K562 (cell line): ENCODE measurements at regions not wholly inside any gene's neighbourhood (a gene's known extent, or its start where the extent isn't known, plus 50 kb on each side); places are given as distances from the start of the nearest gene placed in this dataset.

ENCODE experiments used
- ATAC-seq: fragments of 200-7000 bp; cut with Tn5 transposase; 3 replicates; pipeline ENCODE4 v1.9.1; 2020; ENCODE audit warnings: moderate library complexity
- BruUV-seq: library from RNA; stranded (reverse); fragments of 400-500 nt; replicated peaks from 2 replicates; lab custom pipeline; 2021; lab: Mats Ljungman, UMichigan
- CTCF ChIA-PET: fragments of 300-600 bp; formaldehyde crosslinking; extraction: SDS; loops from one replicate; lab custom pipeline; 2021; ENCODE audit warnings: low intra/inter-chr PET ratio; lab: Yijun Ruan, JAX
- POLR2A ChIA-PET: fragments of 300-600, 350-650 bp; sonication (Branson Sonifier 250); formaldehyde crosslinking; extraction: SDS; loops from one replicate; lab custom pipeline; 2021; ENCODE audit warnings: antibody characterized with exemption, inconsistent platforms; lab: Yijun Ruan, JAX
- DNase-seq, 4 experiments: peaks; one replicate each; pipeline versions ENCODE4 v3.0.0 to v3.0.0-alpha.2; 2011 to 2018; ENCODE audit warnings: low spot score in 3 of 4, mixed read lengths in 3 of 4; ENCODE audit errors: extremely low read depth in 1 of 4
- FAIRE-seq: peaks from 2 replicates; lab custom pipeline; 2011; peaks lifted over from hg19 to GRCh38; lab: Jason Lieb, UNC
- H2AFZ ChIP-seq: 2 replicates; pipeline ENCODE4 v1.6.0; 2011; ENCODE audit warnings: low read depth, low read length, control low read depth, inconsistent platforms
- H3K27ac ChIP-seq: fragments of 200-600 bp; 3 replicates; pipeline ENCODE4 v1.8.0; 2011; ENCODE audit warnings: low read depth, mild to moderate bottlenecking, control low read depth, inconsistent platforms, low read length, moderate library complexity, mixed read lengths; ENCODE audit errors: extremely low read depth
- H3K27me3 ChIP-seq, 2 experiments: fragments of 300-600 bp in 1 of 2; 2 replicates in 1 of 2; 3 replicates in 1 of 2; pipeline versions ENCODE4 v1.6.0 to v1.8.0; 2011; ENCODE audit warnings: inconsistent platforms in 2 of 2, low read length in 2 of 2, mild to moderate bottlenecking in 1 of 2, mixed read lengths in 1 of 2, moderate library complexity in 1 of 2; ENCODE audit not compliant: control insufficient read depth in 2 of 2, insufficient read depth in 2 of 2
- H3K36me3 ChIP-seq: fragments of 300-600 bp; 3 replicates; pipeline ENCODE4 v1.8.0; 2011; ENCODE audit warnings: mild to moderate bottlenecking, low read length, inconsistent platforms; ENCODE audit not compliant: control insufficient read depth, insufficient read depth
- H3K4me1 ChIP-seq, 2 experiments: fragments of 200-600 bp in 1 of 2; replicated peaks in 1 of 2; 2 replicates in 1 of 2; 3 replicates in 1 of 2; pipeline versions ENCODE4 v1.5.1 to v1.8.0; 2011; ENCODE audit warnings: inconsistent platforms in 2 of 2, low read length in 2 of 2, mild to moderate bottlenecking in 1 of 2, mixed read lengths in 1 of 2, moderate library complexity in 1 of 2; ENCODE audit not compliant: control insufficient read depth in 2 of 2, insufficient read depth in 2 of 2
- H3K4me2 ChIP-seq: 2 replicates; pipeline ENCODE4 v1.6.1; 2011; ENCODE audit warnings: low read length, control low read depth, inconsistent platforms, mixed read lengths; ENCODE audit not compliant: insufficient read depth
- H3K4me3 ChIP-seq: fragments of 200-600 bp; sonication (generic), shearing (Covaris generic); 2 replicates; pipeline ENCODE4 v1.5.1; 2016; ENCODE audit warnings: control low read depth, inconsistent platforms
- H3K79me2 ChIP-seq: fragments of 200-600 bp; 3 replicates; pipeline ENCODE4 v1.8.0; 2011; ENCODE audit warnings: low read length, inconsistent platforms; ENCODE audit not compliant: control insufficient read depth, insufficient read depth
- H3K9ac ChIP-seq, 2 experiments: 2 replicates each; pipeline versions ENCODE4 v1.6.0 to v1.6.1; 2011; ENCODE audit warnings: low read depth in 2 of 2, low read length in 2 of 2, control low read depth in 1 of 2, inconsistent platforms in 1 of 2, mild to moderate bottlenecking in 1 of 2, mixed read lengths in 1 of 2; ENCODE audit not compliant: insufficient read depth in 1 of 2
- H3K9me1 ChIP-seq: one replicate; pipeline ENCODE4 v1.6.0; 2011; ENCODE audit warnings: inconsistent platforms, mild to moderate bottlenecking, low read length, moderate library complexity; ENCODE audit not compliant: control insufficient read depth, insufficient read depth
- H3K9me3 ChIP-seq: replicated peaks from 2 replicates; pipeline ENCODE4 v1.5.1; 2011; ENCODE audit warnings: low read depth, low read length, inconsistent platforms; ENCODE audit not compliant: control insufficient read depth, insufficient read depth
- H4K20me1 ChIP-seq: replicated peaks from 2 replicates; pipeline ENCODE4 v1.6.1; 2011; ENCODE audit warnings: low read length, inconsistent platforms, mixed read lengths; ENCODE audit not compliant: control insufficient read depth, insufficient read depth
- ATF1 ChIP-seq, 2 experiments: fragments of 450-650 bp in 1 of 2; IDR thresholded peaks; 2 replicates each; pipeline ENCODE4 v1.6.1; 2016; ENCODE audit warnings: missing compliant biosample characterization in 1 of 2, missing genetic modification characterization in 1 of 2
- DACH1 ChIP-seq: fragments of 450-650 bp; IDR thresholded peaks from 2 replicates; pipeline ENCODE4 v1.6.1; 2018; ENCODE audit not compliant: partially characterized antibody
- DMBX1 ChIP-seq: fragments of 250-450 bp; sonication (Bioruptor Pico); IDR thresholded peaks from 2 replicates; pipeline ENCODE4 v1.8.0; 2022; ENCODE audit warnings: inconsistent platforms, mild to moderate bottlenecking, moderate library complexity, borderline replicate concordance
- MAFG ChIP-seq: fragments of 450-650 bp; conservative IDR thresholded peaks from 2 replicates; pipeline ENCODE4 v1.6.1; 2016; ENCODE audit warnings: missing genetic modification characterization, missing compliant biosample characterization
- NFE2 ChIP-seq: IDR thresholded peaks from 2 replicates; pipeline ENCODE4 v1.6.1; 2014; ENCODE audit warnings: antibody characterized with exemption, low read depth
- NFE2L1 ChIP-seq: fragments of 450-650 bp; IDR thresholded peaks from 2 replicates; pipeline ENCODE4 v1.6.1; 2016; ENCODE audit warnings: missing genetic modification characterization, low read depth, mild to moderate bottlenecking, missing compliant biosample characterization, moderate library complexity, borderline replicate concordance
- TAF15 ChIP-seq: fragments of 200-400 bp; formaldehyde crosslinking; IDR thresholded peaks from 2 replicates; pipeline ENCODE4 v1.6.1; 2017; ENCODE audit warnings: mild to moderate bottlenecking, low read depth, low read length, moderate library complexity
- TRIM24 ChIP-seq, 2 experiments: fragments of 450-650 bp; IDR thresholded peaks; 2 replicates each; pipeline ENCODE4 v1.6.1; 2016
- ZBTB7A ChIP-seq: IDR thresholded peaks from 2 replicates; pipeline ENCODE4 v1.6.1; 2011; ENCODE audit warnings: low read depth, mild to moderate bottlenecking, low read length, moderate library complexity, borderline replicate concordance; ENCODE audit not compliant: control insufficient read depth
- ZNF717 ChIP-seq: fragments of 250-450 bp; sonication (Bioruptor Pico); IDR thresholded peaks from 2 replicates; pipeline ENCODE4 v1.5.0; 2021
- ZNF740 ChIP-seq, 3 experiments: fragments of 200-800 bp in 1 of 3; sonication (Bioruptor generic) in 1 of 3; sonication (generic) in 1 of 3; formaldehyde crosslinking in 1 of 3; IDR thresholded peaks; 2 replicates each; pipeline versions ENCODE4 v1.6.1 to v1.8.0; 2016 to 2022; ENCODE audit warnings: mild to moderate bottlenecking in 2 of 3, missing compliant biosample characterization in 2 of 3, missing genetic modification characterization in 2 of 3, missing genetic modification reagents in 1 of 3
- in situ Hi-C: fragments of 300-500 bp; cut with MboI; formaldehyde crosslinking; loops from 4 replicates; pipeline ENCODE4 v1.15.0; 2018; ENCODE audit warnings: inconsistent platforms, mixed read lengths
- intact Hi-C: fragments of 100-400 bp; cut with micrococcal nuclease; formaldehyde crosslinking; loops from 2 replicates; pipeline ENCODE4 v1.14.2; 2022
- TF ChIP-seq, protein P1 (sequence below): fragments of 450-650 bp; IDR thresholded peaks from 2 replicates; pipeline ENCODE4 v1.6.1; 2017; ENCODE audit warnings: antibody characterized with exemption

GRCh38 chr13:33717775-33718174 lies 100.2 kb upstream of the RFC3 start:
- no peak overlapping the region for H3K27ac ChIP-seq
- CTCF ChIA-PET: no interaction called here
- in situ Hi-C loops: loop anchor here (25.0 kb wide), 1 partner anchor 480 kb away; no protein-coding TSS in a partner anchor

More at GRCh38 chr13:33717775-33718174, 100.2 kb upstream of the RFC3 start:
- Histone ChIP-seq H3K36me3 (no peaks in the 10 kb centered on the region), H3K9me1 (no peaks in the 10 kb centered on the region), H3K27me3 (no peaks in the 10 kb centered on the region), H3K79me2 (no peaks in the 10 kb centered on the region), H3K4me3 (no peak overlapping the region), H3K9me3 (no peaks in the 10 kb centered on the region), H3K4me2 (no peak overlapping the region), H2AFZ (no peak overlapping the region), H3K4me1 (no peaks in the 10 kb centered on the region), H3K9ac (no peak overlapping the region), H4K20me1 (no peaks in the 10 kb centered on the region)
- ATAC-seq: no peak
- POLR2A ChIA-PET: interaction anchor here (0.5 kb wide), 1 partner anchor 17 kb away, joined by 3 read pairs; no protein-coding TSS in a partner anchor
- intact Hi-C loops: no loop called here
- DNase-seq: no peak
- TF ChIP-seq DACH1: no peak
- no peak for TF ChIP-seq ZBTB7A
- TF ChIP-seq DMBX1 (CRISPR knock-in tag): no peak
- no peak for TF ChIP-seq ZNF740 (CRISPR knock-in tag; IDR thresholded peaks at IDR 0.05)
- no peak for TF ChIP-seq ZNF740 (tag; IDR thresholded peaks at IDR 0.05)
- no peak for TF ChIP-seq TAF15
- TF ChIP-seq TRIM24 (IDR thresholded peaks at IDR 0.05): no peak
- TF ChIP-seq MAFG (tag): 0 out of 2 replicates have a peak, but pooled peaks have one; percentile 16
- TF ChIP-seq NFE2L1: peak; percentile 3; the same call in 1 of the 2 replicates
- no peak for TF ChIP-seq ATF1 (CRISPR knock-in tag; IDR thresholded peaks at IDR 0.05)
- TF ChIP-seq ATF1 (tag; IDR thresholded peaks at IDR 0.05): no peak
- TF ChIP-seq ZNF717 (CRISPR knock-in tag): no peak
- TF ChIP-seq, protein P1, sequence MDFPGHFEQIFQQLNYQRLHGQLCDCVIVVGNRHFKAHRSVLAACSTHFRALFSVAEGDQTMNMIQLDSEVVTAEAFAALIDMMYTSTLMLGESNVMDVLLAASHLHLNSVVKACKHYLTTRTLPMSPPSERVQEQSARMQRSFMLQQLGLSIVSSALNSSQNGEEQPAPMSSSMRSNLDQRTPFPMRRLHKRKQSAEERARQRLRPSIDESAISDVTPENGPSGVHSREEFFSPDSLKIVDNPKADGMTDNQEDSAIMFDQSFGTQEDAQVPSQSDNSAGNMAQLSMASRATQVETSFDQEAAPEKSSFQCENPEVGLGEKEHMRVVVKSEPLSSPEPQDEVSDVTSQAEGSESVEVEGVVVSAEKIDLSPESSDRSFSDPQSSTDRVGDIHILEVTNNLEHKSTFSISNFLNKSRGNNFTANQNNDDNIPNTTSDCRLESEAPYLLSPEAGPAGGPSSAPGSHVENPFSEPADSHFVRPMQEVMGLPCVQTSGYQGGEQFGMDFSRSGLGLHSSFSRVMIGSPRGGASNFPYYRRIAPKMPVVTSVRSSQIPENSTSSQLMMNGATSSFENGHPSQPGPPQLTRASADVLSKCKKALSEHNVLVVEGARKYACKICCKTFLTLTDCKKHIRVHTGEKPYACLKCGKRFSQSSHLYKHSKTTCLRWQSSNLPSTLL: no peak
- 0 out of 2 replicates have a peak, but pooled peaks have one; percentile 20 for TF ChIP-seq NFE2
- BruUV-seq: no TSS peak
- FAIRE-seq: no peak
